ENCODE measurements at regions not wholly inside any gene's neighbourhood (a gene's known extent, or its start where the extent isn't known, plus 50 kb on each side); places are given as distances from the start of the nearest gene placed in this dataset.

DNA sequence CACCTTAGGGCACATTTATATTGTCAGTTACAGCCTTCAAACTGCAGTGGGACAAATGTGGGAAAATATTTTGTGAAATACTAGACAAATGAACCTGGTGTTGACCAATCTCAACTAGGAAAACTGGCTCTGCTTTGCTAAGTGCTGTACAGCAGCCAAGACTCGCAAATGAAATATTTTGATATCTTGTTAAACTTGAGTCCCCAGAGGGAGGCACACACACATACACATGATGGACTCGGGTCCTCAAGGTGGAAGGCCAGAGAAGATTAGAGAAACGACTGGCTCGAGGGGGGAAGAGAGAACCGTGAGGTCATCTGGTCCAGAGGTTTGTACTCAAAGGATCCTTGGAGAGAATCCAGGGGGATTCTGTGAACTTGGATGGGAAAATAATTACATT is 67.3 kb upstream of the JAG1 start:
- TF ChIP-seq, protein P1, sequence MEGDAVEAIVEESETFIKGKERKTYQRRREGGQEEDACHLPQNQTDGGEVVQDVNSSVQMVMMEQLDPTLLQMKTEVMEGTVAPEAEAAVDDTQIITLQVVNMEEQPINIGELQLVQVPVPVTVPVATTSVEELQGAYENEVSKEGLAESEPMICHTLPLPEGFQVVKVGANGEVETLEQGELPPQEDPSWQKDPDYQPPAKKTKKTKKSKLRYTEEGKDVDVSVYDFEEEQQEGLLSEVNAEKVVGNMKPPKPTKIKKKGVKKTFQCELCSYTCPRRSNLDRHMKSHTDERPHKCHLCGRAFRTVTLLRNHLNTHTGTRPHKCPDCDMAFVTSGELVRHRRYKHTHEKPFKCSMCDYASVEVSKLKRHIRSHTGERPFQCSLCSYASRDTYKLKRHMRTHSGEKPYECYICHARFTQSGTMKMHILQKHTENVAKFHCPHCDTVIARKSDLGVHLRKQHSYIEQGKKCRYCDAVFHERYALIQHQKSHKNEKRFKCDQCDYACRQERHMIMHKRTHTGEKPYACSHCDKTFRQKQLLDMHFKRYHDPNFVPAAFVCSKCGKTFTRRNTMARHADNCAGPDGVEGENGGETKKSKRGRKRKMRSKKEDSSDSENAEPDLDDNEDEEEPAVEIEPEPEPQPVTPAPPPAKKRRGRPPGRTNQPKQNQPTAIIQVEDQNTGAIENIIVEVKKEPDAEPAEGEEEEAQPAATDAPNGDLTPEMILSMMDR (conservative IDR thresholded peaks at IDR 0.05; ENCODE audit: low read depth, low read length), result no peak
- TF ChIP-seq RAD21 (IDR thresholded peaks at IDR 0.05; ENCODE audit: low read length), result no peak
- TF ChIP-seq POLR2A (IDR thresholded peaks at IDR 0.05; ENCODE audit: low read depth, low read length), result no peak
